IPS-18a (cell line): ENCODE measurements at regions not wholly inside any gene's neighbourhood (a gene's known extent, or its start where the extent isn't known, plus 50 kb on each side); places are given as distances from the start of the nearest gene placed in this dataset.

ENCODE experiments used
- H3K27ac ChIP-seq: one replicate; pipeline ENCODE4 v1.5.1; 2013; ENCODE audit warnings: low read length
- H3K27me3 ChIP-seq: one replicate; pipeline ENCODE4 v1.6.1; 2013; ENCODE audit warnings: mild to moderate bottlenecking, low read length; ENCODE audit not compliant: control insufficient read depth, insufficient read depth
- H3K36me3 ChIP-seq: one replicate; pipeline ENCODE4 v1.6.1; 2013; ENCODE audit warnings: low read depth, low read length; ENCODE audit not compliant: control insufficient read depth
- H3K4me1 ChIP-seq: one replicate; pipeline ENCODE4 v1.6.1; 2013; ENCODE audit warnings: low read depth, low read length; ENCODE audit not compliant: control insufficient read depth
- H3K4me3 ChIP-seq: one replicate; pipeline ENCODE4 v1.5.1; 2013; ENCODE audit warnings: low read length
- H3K9ac ChIP-seq: one replicate; pipeline ENCODE4 v1.6.1; 2013; ENCODE audit warnings: mild to moderate bottlenecking, low read length, moderate library complexity
- H3K9me3 ChIP-seq: one replicate; pipeline ENCODE4 v1.6.1; 2013; ENCODE audit warnings: low read depth, low read length; ENCODE audit not compliant: control insufficient read depth

GRCh38 chr7:43018446-43018845 lies 86.3 kb downstream of the MRPL32 start:
- no peaks in the 10 kb centered on the region for H3K27me3 ChIP-seq
- no peak overlapping the region for H3K27ac ChIP-seq
- H3K4me1 ChIP-seq = peaks cover 5% of the 10 kb centered on the region

GRCh38 chr7:43021431-43021830 lies 89.3 kb downstream of the MRPL32 start:
- no peaks in the 10 kb centered on the region for H3K9me3 ChIP-seq
- H3K4me1 ChIP-seq = no peaks in the 10 kb centered on the region
- H3K9ac ChIP-seq = no peak overlapping the region
- no peaks in the 10 kb centered on the region for H3K27me3 ChIP-seq
- H3K36me3 ChIP-seq = no peaks in the 10 kb centered on the region
- no peak overlapping the region for H3K27ac ChIP-seq
- H3K4me3 ChIP-seq = no peak overlapping the region

More at GRCh38 chr7:43018446-43018845, 86.3 kb downstream of the MRPL32 start:
- Histone ChIP-seq H3K9ac (no peak overlapping the region), H3K9me3 (no peaks in the 10 kb centered on the region), H3K4me3 (no peak overlapping the region), H3K36me3 (no peaks in the 10 kb centered on the region)

DNA sequence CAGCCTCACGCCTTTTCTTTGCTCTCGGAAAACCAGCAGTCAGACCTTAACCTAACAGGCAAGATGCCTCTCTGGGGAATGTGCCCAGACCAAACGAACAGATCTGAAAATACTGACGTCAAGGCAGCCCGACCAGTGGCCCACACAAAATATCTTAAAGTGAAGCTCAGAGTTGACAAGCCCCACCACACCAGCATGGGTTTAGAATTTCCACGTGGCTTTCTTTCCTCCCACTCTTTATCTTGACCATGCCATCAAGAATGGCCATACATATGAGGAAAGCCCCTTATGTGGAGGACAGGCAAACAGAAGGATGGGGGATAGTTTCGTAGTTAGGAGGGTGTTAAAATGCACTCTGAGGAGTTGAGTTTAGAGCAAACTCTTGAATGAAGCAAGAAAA lies 89.8 kb downstream of the MRPL32 start:
- Histone ChIP-seq H3K27ac (no peak overlapping the region), H3K27me3 (no peaks in the 10 kb centered on the region), H3K36me3 (no peaks in the 10 kb centered on the region), H3K4me1 (no peaks in the 10 kb centered on the region), H3K4me3 (no peak overlapping the region), H3K9ac (no peak overlapping the region), H3K9me3 (no peaks in the 10 kb centered on the region)

DNA sequence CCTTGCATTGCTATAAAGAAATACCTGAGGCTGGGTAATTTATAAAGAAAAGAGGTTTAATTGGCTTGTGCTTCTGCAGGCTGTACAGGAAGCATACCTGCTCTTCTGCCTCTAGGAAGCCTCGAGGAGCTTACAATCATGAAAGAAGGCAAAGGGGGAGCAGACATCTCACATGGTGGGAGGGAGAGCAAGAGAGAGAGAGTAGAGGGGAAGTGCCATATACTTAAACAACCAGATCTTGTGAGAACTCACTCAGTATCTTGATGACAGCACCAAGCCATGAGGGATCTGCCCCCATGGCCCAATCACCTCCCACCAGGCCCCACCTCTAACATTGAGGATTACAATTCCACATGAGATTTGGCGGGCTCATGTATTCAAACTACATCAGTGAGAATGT lies 79.1 kb upstream of the HECW1 start:
- H3K4me3 ChIP-seq = no peak overlapping the region
- H3K4me1 ChIP-seq = no peaks in the 10 kb centered on the region

GRCh38 chr7:43034535-43035002 lies 77.9 kb upstream of the HECW1 start:
- H3K4me3 ChIP-seq = no peak overlapping the region
- H3K36me3 ChIP-seq = no peaks in the 10 kb centered on the region
- H3K9me3 ChIP-seq = no peaks in the 10 kb centered on the region
- no peak overlapping the region for H3K27ac ChIP-seq
- H3K4me1 ChIP-seq = no peaks in the 10 kb centered on the region
- H3K9ac ChIP-seq = no peak overlapping the region
- no peaks in the 10 kb centered on the region for H3K27me3 ChIP-seq

More for the DNA sequence above, 79.1 kb upstream of the HECW1 start:
- no peaks in the 10 kb centered on the region for H3K9me3 ChIP-seq
- H3K9ac ChIP-seq = no peak overlapping the region
- H3K27ac ChIP-seq = no peak overlapping the region
- no peaks in the 10 kb centered on the region for H3K36me3 ChIP-seq
- no peaks in the 10 kb centered on the region for H3K27me3 ChIP-seq

GRCh38 chr7:43037531-43037930 lies 74.9 kb upstream of the HECW1 start:
- H3K27ac ChIP-seq = no peak overlapping the region
- H3K4me1 ChIP-seq = no peaks in the 10 kb centered on the region
- H3K4me3 ChIP-seq = no peak overlapping the region
- no peaks in the 10 kb centered on the region for H3K9me3 ChIP-seq
- H3K36me3 ChIP-seq = no peaks in the 10 kb centered on the region
- no peak overlapping the region for H3K9ac ChIP-seq
- H3K27me3 ChIP-seq = no peaks in the 10 kb centered on the region

- Histone ChIP-seq H3K9me3 (no peaks in the 10 kb centered on the region), H3K27me3 (no peaks in the 10 kb centered on the region), H3K36me3 (no peaks in the 10 kb centered on the region), H3K27ac (no peak overlapping the region), H3K4me3 (no peak overlapping the region), H3K4me1 (no peaks in the 10 kb centered on the region), H3K9ac (no peak overlapping the region)
Observed at GRCh38 chr7:43038254-43038653, 74.2 kb upstream of the HECW1 start.

GRCh38 chr7:43039346-43039745 lies 73.1 kb upstream of the HECW1 start:
- no peaks in the 10 kb centered on the region for H3K4me1 ChIP-seq
- no peaks in the 10 kb centered on the region for H3K27me3 ChIP-seq
- H3K9ac ChIP-seq = no peak overlapping the region
- no peaks in the 10 kb centered on the region for H3K36me3 ChIP-seq
- no peak overlapping the region for H3K4me3 ChIP-seq
- no peak overlapping the region for H3K27ac ChIP-seq
- H3K9me3 ChIP-seq = no peaks in the 10 kb centered on the region

DNA sequence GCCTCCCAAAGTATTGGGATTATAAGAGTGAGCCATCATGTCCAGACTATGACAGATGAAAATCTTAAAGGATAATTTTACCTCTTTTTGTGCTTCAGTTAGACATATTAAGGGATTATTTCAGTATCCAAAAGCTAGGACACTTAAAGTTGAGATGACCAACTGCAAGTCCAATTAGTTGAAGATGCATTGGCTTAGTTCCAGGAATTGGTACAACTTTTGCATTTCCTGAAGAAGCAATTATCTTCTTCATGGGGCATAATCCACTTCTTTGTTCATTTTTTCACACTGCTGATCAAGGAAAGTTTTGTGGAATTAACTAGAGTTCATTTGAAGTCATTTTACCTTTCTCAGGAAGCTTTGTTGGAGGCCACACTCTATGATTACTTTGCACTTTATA lies 72.0 kb upstream of the HECW1 start:
- Histone ChIP-seq H3K27ac (no peak overlapping the region), H3K27me3 (no peaks in the 10 kb centered on the region), H3K36me3 (no peaks in the 10 kb centered on the region), H3K9me3 (no peaks in the 10 kb centered on the region), H3K9ac (no peak overlapping the region), H3K4me3 (no peak overlapping the region), H3K4me1 (no peaks in the 10 kb centered on the region)

GRCh38 chr7:43041105-43041504 lies 71.3 kb upstream of the HECW1 start:
- Histone ChIP-seq H3K36me3 (no peaks in the 10 kb centered on the region), H3K27me3 (no peaks in the 10 kb centered on the region), H3K27ac (no peak overlapping the region), H3K9ac (no peak overlapping the region), H3K4me3 (no peak overlapping the region), H3K9me3 (no peaks in the 10 kb centered on the region), H3K4me1 (no peaks in the 10 kb centered on the region)

DNA sequence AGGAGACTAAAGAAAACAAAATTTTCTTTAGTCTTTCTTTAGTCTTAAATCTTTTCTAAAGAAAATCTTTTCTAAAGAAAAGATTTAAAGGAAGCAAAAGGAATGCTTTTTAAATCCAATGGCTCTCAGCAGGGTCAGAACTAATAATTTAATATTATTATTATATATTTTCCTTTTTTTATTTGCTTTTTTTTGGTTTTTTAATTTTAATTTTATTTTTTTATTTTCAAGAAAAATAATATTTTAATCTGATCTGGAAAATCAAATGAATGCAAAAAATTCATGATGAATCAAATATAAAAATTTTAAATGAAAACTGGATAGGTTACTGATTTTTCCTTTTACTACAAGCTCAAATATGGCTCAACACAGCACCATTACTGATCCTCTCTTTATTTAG lies 70.7 kb upstream of the HECW1 start:
- H3K27ac ChIP-seq = no peak overlapping the region
- no peak overlapping the region for H3K4me3 ChIP-seq
- H3K9ac ChIP-seq = no peak overlapping the region
- no peaks in the 10 kb centered on the region for H3K9me3 ChIP-seq
- no peaks in the 10 kb centered on the region for H3K36me3 ChIP-seq
- no peaks in the 10 kb centered on the region for H3K27me3 ChIP-seq
- peaks cover 3% of the 10 kb centered on the region for H3K4me1 ChIP-seq

GRCh38 chr7:43042302-43042701 lies 70.1 kb upstream of the HECW1 start:
- Histone ChIP-seq H3K27me3 (no peaks in the 10 kb centered on the region), H3K9me3 (no peaks in the 10 kb centered on the region), H3K36me3 (no peaks in the 10 kb centered on the region), H3K4me1 (peaks cover 3% of the 10 kb centered on the region), H3K27ac (no peak overlapping the region), H3K9ac (no peak overlapping the region), H3K4me3 (no peak overlapping the region)
